AG20443 (cell line): ENCODE measurements at regions not wholly inside any gene's neighbourhood (a gene's known extent, or its start where the extent isn't known, plus 50 kb on each side); places are given as distances from the start of the nearest gene placed in this dataset.

Source experiments
- DNase-seq: peaks from one replicate; pipeline ENCODE4 v3.0.0; 2012; ENCODE audit warnings: low spot score, mixed read lengths

DNA sequence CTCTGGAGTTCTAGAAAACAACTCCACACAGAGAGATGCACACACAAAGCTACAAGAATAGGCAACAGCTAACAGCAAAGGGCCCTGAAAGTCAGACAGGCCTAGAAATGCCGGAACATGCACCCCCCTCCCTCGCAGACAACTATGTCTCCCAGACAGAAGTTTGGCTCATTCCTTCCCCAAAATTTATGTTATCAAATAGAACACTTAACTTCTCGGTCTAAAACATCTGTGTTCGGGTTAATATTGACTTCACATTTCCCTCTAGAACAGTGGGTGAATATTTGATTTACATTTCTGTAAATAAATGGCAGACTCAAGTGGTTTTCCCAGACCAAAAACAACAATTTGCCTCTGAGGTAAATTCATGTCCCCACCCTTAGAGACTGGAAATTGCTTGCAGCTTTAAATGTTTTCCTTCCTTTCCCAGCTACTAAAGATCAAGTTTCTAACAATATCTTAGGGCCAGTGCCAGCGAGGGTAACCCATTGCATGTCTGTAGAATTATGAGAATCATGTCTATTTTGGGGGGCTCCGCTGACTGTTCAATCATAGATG, 92.5 kb upstream of the INHBA start:
- DNase-seq: no peak

DNA sequence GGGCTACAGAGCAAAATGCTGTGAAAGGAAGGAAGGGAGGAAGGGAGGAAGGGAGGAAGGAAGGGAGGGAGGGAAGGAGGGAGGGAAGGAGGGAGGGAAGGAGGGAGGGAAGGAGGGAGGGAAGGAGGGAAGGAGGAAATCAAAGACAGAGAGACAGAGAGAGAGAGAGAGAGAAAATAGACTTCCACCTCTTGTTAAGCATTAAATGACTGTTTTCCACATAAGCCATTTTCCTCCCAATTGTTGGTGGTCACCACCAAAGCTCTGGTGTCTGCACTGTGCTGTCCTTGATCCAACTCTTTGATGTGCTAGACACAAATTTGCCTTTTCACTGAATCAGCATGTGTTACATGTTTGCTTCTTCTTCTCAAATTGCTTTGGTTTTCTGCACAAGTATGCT, 90.7 kb upstream of the INHBA start:
- no peak for DNase-seq

DNA sequence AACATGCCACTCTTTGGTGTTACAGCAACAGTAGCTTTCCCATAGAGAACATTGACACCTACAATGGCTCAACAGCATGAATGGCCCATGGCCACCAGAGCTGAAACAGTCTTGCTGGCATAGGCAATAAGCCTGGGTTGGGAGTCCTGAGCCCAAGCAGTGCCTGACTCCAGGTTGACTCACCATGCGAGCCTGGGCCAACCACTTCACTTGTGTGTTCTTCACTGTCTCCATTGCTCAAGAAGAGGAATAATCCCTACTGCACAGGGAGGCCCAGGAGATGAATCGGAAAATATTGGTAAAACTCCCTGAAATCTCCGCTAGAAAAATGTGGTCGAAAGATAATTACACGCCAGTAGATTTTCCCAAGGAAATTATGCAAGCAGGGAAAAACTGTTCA, 89.2 kb upstream of the INHBA start:
- DNase-seq: peak; percentile 71

DNA sequence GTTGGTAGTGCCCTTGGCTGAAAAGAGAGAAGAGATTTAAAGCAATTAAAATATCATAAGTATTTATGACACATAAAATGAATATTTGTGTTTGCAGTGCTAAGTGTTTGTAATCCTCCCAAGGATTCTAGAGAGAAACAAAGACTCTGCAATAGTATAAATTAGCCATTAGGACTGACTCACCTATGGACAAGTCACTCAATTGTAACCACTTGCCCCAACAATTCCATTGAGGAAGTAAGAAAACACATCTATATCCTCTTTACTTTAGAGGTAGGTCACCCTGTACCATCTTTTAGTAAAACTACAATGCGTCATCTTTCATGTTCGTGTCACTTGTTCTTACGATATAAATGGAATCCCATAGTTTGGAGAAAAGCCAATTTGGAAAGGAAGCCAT, 85.7 kb upstream of the INHBA start:
- DNase-seq: no peak

DNA sequence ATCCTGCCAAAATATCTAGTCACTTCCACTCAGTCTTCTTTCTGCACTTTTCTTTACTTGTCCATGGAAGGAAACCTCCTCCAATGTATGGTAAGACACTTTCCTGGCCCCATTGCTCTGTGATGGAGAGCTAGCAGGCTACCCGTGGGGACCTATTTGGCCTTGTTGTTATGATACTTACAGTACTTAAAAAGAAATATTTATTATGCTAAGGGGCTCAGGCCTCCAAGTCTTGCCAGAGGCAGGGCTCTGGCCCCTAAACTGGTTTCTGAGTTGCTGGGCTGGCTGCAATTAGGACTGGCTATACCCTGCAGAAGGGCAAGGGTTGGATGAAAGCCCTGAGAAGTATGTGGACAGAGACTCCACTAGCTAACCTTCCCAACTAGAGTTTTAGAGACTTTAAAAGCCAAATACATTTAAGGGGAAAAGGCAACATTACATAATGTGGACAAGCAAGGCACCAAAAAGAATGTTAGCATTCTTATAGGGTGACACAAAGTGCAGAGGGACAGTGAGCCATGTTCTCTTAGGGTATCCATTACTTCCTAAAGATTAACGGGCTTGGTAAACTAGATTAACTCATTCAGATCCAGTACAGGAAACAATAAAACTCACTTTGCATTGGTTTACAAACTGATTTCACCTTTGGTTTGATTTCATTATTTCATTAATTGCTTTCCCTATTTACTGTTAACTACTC, 84.9 kb upstream of the INHBA start:
- DNase-seq: no peak

DNA sequence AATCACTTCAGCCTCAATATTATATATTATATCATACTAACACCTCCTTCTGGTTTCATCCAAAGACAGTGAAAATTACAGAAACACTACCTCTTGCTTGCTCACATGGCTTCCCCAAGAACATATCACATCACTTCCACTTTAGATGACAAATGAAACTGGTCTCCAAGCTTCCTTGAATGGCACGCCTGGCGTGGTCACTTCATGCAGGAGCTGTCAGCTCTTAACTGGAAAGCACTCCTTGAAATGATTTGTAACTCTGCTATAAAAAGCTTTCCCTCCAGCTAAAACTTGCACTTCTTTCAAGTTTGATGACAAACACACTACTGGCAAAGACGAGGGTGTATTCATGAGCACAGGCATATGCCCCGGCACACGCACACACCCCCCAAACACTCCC, 84.1 kb upstream of the INHBA start:
- no peak for DNase-seq

DNA sequence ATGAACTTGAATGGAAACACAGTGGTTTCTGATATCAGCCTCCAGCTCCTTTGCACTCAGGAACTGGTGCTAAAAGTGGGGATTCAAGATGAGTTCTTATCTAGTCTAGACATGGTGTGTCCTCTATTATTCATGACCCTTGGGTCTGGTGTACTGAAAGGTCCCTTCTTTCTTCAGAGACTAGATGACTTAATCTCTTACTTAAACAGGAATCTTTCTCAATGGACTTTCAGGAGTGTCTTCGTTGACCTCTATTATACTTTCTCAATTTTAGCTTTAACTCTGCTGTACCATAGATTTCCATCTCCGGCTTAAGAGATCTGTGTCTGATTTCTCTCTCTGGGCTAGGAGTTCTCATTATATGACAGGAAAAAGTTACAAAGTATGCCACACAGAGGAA, 83.5 kb upstream of the INHBA start:
- no peak for DNase-seq

DNA sequence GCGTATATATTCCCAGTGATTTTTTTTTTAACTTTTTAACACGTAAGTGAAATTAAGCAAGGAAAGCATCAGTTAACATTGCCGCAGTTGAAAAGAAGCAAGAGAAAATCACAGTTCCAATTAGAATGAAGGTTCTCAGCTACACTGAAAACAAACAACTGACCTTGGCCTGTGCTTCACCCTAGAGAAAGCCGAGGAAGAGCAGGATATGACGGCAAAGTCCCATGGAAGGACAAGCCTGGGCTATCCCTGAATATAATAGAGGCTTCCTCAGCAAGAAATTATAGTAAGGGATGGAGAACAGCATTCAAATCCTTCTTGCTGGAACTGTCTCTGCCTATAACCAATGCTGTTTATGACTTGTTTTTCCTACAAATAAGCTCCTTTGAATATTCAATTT, 83.0 kb upstream of the INHBA start:
- no peak for DNase-seq

DNA sequence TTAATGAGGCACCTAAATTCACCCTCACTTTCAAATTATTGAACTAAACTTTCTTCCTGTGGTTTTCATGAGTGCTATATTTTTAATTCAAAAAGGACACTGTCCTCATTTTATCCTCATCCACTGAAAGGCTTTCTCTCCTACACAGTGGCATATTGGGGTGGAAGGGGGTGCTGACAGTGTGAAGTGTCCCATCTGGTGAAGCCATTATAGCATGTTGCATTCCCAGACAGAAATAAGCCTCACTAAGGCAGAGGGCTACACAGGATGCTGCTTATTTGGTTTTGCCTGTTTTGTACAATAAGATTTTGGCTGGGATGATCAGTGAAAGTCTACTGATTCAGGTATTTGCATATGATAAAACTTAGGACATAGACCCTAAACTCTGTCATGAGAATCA, 82.4 kb upstream of the INHBA start:
- no peak for DNase-seq

DNA sequence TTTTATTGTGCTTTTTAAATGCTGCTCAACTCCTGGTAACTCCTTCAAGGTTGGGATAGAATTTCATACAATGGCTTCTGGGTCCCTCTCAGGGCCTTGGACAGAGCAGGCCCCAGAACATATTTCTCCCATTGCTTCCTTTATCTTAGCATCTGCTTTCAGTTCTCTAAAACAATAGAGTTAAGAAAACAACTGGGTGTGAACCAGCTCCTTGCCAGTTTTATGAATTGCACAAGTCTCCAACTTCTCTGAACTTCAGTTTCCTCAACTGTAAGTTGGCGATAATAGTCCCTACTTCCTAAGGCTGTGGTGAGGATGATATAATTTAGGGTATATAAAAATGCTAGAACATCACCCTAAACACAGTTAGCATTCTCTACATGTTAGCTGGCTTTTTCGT, 77.0 kb upstream of the INHBA start:
- DNase-seq: peak; percentile 32

DNA sequence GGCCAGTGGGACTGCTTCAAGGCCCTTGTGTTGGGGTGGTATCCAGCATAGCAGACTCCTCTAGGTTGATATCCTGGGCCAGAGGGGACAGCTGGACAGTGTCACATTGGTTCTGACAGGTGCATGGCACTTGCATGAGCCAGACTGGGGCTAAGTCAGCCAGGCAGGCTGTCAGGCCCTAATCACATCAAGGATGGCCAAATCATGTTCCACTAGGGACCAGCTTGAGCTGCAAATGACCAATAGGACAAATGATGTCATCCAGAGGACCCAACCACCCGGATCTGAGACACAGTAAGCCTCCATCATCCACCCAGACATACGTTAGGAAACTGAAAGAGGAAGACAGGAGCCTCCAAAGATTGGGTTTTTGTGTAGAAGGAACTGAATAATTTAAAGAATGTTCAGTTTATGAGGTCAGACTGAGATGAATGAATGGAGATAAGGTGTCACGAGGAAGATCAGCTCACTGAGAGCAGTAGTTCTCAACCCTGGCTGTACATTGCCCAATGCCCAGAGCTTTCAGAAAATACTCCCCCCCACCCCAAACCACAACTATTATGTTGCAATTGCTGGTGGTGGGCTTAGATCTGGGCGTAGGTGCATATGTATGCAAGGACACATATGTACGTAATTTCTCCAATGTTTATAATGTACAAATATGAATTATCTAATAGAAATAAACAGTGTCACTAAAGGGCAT, 75.2 kb upstream of the INHBA start:
- DNase-seq: no peak

DNA sequence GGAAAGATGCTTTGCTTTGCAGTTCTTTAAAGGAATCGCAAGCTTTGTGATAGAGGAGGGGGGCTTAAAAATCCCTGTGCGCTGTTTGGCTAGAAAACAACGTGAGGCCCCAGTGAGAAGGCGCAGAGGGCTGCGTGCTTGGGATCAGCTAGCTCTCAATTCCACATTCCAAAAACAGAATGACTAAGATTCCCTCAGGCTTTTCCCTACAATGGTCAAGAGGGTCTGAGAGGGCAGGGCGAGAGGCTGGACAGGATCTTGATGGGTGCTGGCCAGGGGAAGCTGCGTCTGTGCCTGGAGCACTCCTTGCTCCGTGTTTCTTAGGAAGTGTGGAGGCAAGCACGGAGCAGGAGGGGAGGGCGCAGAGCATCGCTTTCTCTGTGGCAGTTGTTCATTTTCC, 72.1 kb upstream of the INHBA start:
- no peak for DNase-seq

DNA sequence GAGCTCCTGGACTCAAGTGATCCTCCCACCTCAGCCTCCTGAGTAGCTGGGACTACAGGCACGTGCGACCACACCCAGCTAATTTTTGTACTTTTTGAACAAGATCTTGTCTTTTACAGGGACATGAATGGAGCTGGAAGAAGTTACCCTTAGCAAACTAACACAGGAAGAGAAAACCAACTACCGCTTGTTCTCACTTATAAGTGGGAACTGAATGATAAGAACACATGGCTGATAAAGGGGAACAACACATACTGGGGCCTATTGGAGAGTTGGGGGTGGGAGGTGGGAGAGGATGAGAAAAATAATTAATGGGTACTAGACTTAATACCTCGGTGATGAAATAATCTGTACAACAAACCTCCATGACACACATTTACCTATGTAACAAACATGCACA, 70.9 kb upstream of the INHBA start:
- DNase-seq: no peak

DNA sequence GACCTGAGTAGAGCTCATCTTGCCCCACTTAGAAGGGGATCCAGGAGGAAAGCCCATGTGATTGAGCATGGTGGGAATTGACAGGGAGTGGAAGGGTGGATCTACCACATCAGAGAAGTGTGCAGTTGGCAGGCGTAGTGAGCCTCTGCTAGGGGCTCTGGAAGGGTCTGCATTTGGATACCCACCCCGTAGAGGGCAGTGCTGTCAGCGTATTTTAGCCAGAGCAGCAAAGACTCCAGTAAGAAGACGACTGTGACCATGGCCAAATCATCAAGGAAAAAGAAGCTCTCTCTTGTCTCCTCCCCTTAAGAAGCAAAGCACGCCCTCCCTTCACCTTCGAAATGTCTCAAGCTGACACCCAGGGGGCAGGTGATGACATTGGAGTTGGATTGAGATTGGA, 68.8 kb upstream of the INHBA start:
- no peak for DNase-seq

DNA sequence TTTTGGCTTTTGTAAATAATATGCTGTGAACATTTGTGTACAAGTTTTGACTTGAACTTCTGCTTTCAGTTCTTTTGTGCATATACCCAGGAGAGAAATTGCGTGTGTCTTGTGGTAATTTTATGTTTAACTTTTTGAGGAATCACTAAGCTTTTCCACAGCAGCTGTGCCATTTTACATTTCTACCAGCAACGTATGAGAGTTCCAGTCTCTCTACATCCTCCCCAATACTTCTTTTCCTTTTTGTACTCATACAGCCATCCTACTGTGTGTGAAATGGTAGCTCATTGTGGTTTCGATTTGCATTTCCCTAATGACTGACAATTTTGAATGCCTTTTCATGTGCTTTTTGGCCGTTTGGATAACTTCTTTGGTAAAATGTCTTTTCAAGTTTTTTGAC, 66.3 kb upstream of the INHBA start:
- no peak for DNase-seq

DNA sequence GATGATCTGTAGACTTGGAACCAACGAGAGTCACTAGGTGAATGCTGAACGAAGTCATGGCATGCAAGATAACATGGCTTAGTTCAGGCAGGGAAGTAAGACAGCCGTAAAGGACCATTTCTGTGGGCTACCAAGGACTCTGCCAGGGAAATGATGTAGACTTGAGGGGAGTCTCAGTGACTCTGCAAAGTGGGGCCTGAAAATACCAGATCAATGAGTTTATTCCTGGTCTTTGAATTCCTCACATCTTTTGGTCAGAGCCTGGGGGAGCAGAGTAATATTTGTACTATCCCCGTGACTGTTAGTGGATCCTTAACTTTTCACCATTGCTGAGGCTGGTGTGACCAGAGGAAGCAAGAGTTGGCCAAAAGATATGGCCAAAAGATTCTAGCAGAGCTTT, 60.7 kb upstream of the INHBA start:
- no peak for DNase-seq

DNA sequence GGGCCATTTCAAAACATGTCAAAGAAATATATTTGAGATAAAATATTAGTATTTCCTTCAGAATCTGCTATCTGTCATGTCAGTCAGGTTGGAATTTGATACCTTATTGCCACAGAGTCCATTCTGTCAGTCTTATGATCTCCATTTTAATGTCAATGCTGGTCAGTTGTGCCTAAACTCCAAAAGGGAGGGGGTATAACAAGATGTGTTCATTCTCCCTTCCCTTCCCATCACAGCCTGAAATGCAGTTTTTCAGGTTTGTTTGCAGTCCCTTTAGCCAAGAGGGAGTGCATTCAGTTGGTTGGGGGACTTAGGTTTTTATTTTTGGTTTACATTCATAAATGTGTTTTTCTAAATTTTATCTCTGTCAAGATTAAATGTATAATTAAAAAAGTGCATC, 59.8 kb upstream of the INHBA start:
- DNase-seq: no peak

DNA sequence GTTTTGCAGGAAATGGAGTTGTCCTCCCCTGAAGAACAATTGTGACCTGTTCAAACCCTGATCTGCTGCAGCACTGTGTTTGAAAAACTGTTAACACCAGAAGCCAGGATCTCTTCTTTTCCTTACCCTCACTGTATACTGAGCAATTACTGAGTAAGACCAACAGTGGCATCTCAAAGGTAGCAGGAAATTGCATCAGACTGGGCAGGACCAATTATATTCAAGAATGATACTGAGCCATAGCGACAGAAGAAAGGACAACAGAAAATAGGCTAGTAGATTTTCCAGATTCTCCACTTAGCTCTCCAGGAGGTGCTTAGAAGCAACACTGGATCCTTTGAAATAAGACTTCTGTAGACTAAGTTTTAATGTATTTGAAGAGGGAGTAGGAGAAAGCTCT, 57.4 kb upstream of the INHBA start:
- no peak for DNase-seq

DNA sequence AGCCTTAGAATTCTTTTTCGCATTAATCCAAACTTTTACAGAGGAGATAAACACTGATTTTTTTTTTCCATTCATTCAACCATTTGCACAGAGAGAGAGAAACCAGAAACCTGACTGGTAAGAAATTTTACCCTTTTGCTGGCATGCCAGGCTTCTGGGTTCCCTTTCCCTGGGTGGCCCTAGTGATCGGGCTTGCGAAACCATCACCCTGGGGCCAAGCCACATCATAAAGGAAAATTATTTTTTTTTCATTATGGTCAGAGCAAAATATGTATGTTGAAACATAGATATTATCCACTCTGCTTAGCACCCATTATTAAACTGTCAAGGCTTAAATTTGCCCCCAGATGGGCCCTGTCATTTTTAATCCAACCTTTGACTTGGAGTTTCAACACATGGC, 55.4 kb upstream of the INHBA start:
- DNase-seq: no peak

DNA sequence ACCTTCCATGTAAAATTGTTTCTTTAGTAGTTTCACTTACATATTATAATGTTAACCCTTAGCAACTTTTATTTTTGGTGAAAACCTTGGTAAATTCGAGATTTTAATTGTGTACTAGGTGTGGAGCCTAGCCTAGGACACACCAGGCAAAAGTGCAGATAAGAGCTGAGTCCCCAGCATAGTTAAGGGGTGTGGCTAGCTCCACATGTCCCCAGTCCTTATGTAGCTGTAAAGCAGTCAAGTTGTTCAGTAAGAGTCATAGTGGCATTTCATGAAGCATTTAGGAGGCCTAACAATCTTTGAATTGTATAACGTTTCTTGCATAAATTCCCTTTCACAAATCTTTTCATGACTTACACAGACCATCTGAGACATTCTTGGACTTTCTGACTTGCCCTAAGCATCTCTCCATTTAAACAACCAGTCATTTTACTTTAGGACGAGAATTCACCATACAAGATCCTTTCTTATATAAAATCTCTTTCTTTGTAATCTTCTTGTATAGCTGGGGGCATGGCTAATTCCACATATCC, 53.8 kb upstream of the INHBA start:
- DNase-seq: no peak

DNA sequence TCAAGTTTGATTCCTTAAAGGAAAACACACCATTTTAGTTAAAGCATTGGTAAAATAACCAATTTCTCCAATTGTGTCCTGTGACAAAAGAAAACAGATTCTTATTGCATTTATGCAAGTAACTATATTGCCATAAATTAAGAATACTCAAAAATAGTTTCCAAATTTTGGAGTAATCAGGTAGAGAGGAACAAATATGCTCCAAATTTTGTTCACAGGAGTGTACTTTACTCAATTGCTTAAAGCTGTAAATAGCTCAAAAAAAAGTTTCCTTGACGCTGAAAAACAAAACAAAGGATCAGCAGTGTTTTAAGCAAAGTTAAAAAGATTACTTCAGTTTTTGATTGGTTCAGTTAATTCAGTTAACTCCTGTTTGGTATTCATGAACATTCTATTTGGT, 52.2 kb upstream of the INHBA start:
- no peak for DNase-seq

DNA sequence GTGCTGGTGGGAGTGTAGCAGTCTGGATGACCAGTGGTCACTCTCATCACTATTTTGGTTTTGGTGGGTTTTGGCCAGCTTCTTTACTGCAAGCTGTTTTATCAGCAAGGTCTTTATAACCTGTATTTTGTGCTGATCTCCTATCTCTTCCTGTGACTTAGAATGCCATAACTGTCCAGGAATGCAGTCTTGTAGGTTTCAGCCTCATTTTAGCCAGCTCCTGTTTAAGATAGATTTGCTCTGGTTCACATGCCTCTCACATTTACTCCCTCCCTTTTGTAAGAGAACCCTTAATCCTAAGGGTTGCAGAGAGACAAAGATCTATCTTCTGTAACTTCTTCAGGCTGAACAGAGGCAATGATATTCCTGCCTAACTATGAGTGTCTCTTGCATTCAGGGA, 51.2 kb upstream of the INHBA start:
- DNase-seq: no peak
